CD14-positive monocyte (primary cell): ENCODE measurements at regions not wholly inside any gene's neighbourhood (a gene's known extent, or its start where the extent isn't known, plus 50 kb on each side); places are given as distances from the start of the nearest gene placed in this dataset.

Experiments used
- DNase-seq, 3 donors: peaks; one replicate each; pipeline ENCODE4 v3.0.0-alpha.2; 2011 to 2022
- H2AFZ ChIP-seq: 2 replicates; pipeline ENCODE4 v1.6.0; 2012; ENCODE audit warnings: mild to moderate bottlenecking, low read depth, low read length, inconsistent platforms; ENCODE audit not compliant: insufficient read depth, poor library complexity, severe bottlenecking
- H3K27ac ChIP-seq, 2 donors: 1 replicate in 1 of 2; 2 replicates in 1 of 2; pipeline ENCODE4 v1.5.1; 2012 to 2013; ENCODE audit warnings: low read length in 2 of 2, control low read depth in 1 of 2, inconsistent platforms in 1 of 2, low read depth in 1 of 2, mild to moderate bottlenecking in 1 of 2
- H3K27me3 ChIP-seq, 2 donors: one replicate each; pipeline versions ENCODE4 v1.6.0 to v1.6.1; 2011 to 2013; ENCODE audit warnings: low read length in 2 of 2; ENCODE audit not compliant: control insufficient read depth in 2 of 2, insufficient read depth in 2 of 2
- H3K36me3 ChIP-seq, 2 donors: replicated peaks in 1 of 2; 1 replicate in 1 of 2; 2 replicates in 1 of 2; pipeline versions ENCODE4 v1.5.1 to v1.6.1; 2012 to 2013; ENCODE audit warnings: low read length in 2 of 2, control low read depth in 1 of 2, inconsistent platforms in 1 of 2, mild to moderate bottlenecking in 1 of 2; ENCODE audit not compliant: insufficient read depth in 2 of 2, control insufficient read depth in 1 of 2
- H3K4me1 ChIP-seq, 2 donors: 1 replicate in 1 of 2; 2 replicates in 1 of 2; pipeline versions ENCODE4 v1.5.1 to v1.6.1; 2012 to 2013; ENCODE audit warnings: low read length in 2 of 2, control low read depth in 1 of 2, inconsistent platforms in 1 of 2, mild to moderate bottlenecking in 1 of 2, moderate library complexity in 1 of 2; ENCODE audit not compliant: insufficient read depth in 2 of 2, control insufficient read depth in 1 of 2
- H3K4me2 ChIP-seq: replicated peaks from 2 replicates; pipeline ENCODE3; 2012; ENCODE audit warnings: low read length, moderate library complexity, mild to moderate bottlenecking; ENCODE audit not compliant: poor library complexity, severe bottlenecking; ENCODE audit errors: extremely low read depth
- H3K4me3 ChIP-seq, 3 experiments: fragments of 200-600 bp in 1 of 3; sonication (generic) in 1 of 3; replicated peaks in 1 of 3; 1 replicate in 2 of 3; 2 replicates in 1 of 3; pipeline ENCODE4 v1.5.1; 2011 to 2013; ENCODE audit warnings: low read length in 3 of 3, mild to moderate bottlenecking in 3 of 3, control low read depth in 2 of 3, low read depth in 2 of 3, inconsistent platforms in 1 of 3, moderate library complexity in 1 of 3
- H3K79me2 ChIP-seq: 2 replicates; pipeline ENCODE4 v1.6.0; 2012; ENCODE audit warnings: mild to moderate bottlenecking, control low read depth, inconsistent platforms, low read length, moderate library complexity; ENCODE audit not compliant: insufficient read depth
- H3K9ac ChIP-seq: 2 replicates; pipeline ENCODE4 v1.6.0; 2017; ENCODE audit warnings: low read length, mild to moderate bottlenecking; ENCODE audit not compliant: insufficient read depth, poor library complexity, severe bottlenecking
- H3K9me3 ChIP-seq, 2 donors: replicated peaks in 1 of 2; 1 replicate in 1 of 2; 2 replicates in 1 of 2; pipeline versions ENCODE4 v1.5.1 to v1.6.1; 2012 to 2013; ENCODE audit warnings: low read length in 2 of 2, control low read depth in 1 of 2; ENCODE audit not compliant: control insufficient read depth in 1 of 2, insufficient read depth in 1 of 2
- H4K20me1 ChIP-seq: 2 replicates; pipeline ENCODE4 v1.6.0; 2012; ENCODE audit warnings: mild to moderate bottlenecking, low read length, control low read depth, moderate library complexity; ENCODE audit not compliant: insufficient read depth
- H3K27ac Mint-ChIP-seq, 7 donors: one replicate each; pipeline ENCODE4 v1.8.0; 2020; ENCODE audit warnings: mild to moderate bottlenecking in 7 of 7, mixed read lengths in 7 of 7, moderate library complexity in 6 of 7, inconsistent platforms in 2 of 7
- H3K27me3 Mint-ChIP-seq, 3 donors: one replicate each; pipeline ENCODE4 v1.8.0; 2021 to 2022; ENCODE audit warnings: low read depth in 3 of 3, mild to moderate bottlenecking in 3 of 3, mixed read lengths in 3 of 3, moderate library complexity in 3 of 3, inconsistent platforms in 1 of 3
- H3K36me3 Mint-ChIP-seq, 2 donors: one replicate each; pipeline ENCODE4 v1.8.0; 2020; ENCODE audit warnings: mixed read lengths in 2 of 2, inconsistent platforms in 1 of 2, mild to moderate bottlenecking in 1 of 2
- H3K4me1 Mint-ChIP-seq: one replicate; pipeline ENCODE4 v1.8.0; 2020; ENCODE audit warnings: mild to moderate bottlenecking, mixed read lengths
- H3K4me3 Mint-ChIP-seq, 2 donors: one replicate each; pipeline ENCODE4 v1.8.0; 2020; ENCODE audit warnings: mild to moderate bottlenecking in 2 of 2, mixed read lengths in 2 of 2, moderate library complexity in 1 of 2
- H3K9me3 Mint-ChIP-seq, 7 donors: one replicate each; pipeline ENCODE4 v1.8.0; 2020 to 2022; ENCODE audit warnings: mixed read lengths in 7 of 7, mild to moderate bottlenecking in 6 of 7, moderate library complexity in 6 of 7, inconsistent platforms in 2 of 7
- WGBS: methylation state at CpG from one replicate; pipeline ENCODE4 v1.1.5; 2013; ENCODE audit warnings: missing lambda C conversion rate; ENCODE audit not compliant: insufficient coverage; 5-methylcytosine and 5-hydroxymethylcytosine counted together
- intact Hi-C, 2 donors: fragments of 100-400 bp; cut with micrococcal nuclease; formaldehyde crosslinking; loops; one replicate each; pipeline versions ENCODE4 v1.15.0 to v1.15.1; 2023
- TF ChIP-seq, protein P1 (sequence below): fragments of 200-600 bp; IDR thresholded peaks from one replicate; pipeline ENCODE4 v1.8.0; 2022; ENCODE audit warnings: antibody characterized with exemption, mild to moderate bottlenecking

DNA sequence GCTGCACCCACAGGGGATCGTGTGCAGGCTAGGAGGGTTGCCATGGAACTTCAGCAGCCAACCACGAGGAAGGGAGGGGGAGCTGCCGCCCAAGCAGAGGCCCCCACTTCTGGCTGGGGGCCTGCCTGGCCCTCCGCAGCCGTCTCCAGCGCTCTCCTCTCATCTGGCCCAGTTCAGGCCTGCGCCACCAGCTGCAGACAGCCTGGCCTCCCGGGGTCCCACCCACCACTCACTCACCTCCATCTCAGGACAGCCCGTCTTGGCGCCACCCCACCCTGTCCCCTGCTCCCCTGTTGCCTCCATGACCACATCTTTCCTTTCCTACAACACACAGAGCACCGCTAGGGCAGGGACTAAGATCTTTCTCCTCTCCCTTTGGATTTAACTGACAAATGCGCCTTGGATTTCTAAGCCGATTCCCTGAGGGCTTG is 98.7 kb downstream of the ANKRD60 start:
- no peaks in the 10 kb centered on the region for H3K36me3 ChIP-seq
- H3K9me3 ChIP-seq, result peaks cover 0 to 5% of the 10 kb centered on the region in 2 donors
- Mint-ChIP-seq H3K27me3 (peaks cover 41 to 55% (median 44%) of the 10 kb centered on the region in 3 donors), H3K9me3 (peaks cover 0 to 11% (median 7%) of the 10 kb centered on the region in 7 donors), H3K27ac (no peak overlapping the region), H3K36me3 (no peaks in the 10 kb centered on the region), H3K4me3 (no peak overlapping the region), H3K4me1 (no peaks in the 10 kb centered on the region)
- H3K79me2 ChIP-seq, result no peaks in the 10 kb centered on the region
- no peak overlapping the region for H3K27ac ChIP-seq
- TF ChIP-seq, protein P1, sequence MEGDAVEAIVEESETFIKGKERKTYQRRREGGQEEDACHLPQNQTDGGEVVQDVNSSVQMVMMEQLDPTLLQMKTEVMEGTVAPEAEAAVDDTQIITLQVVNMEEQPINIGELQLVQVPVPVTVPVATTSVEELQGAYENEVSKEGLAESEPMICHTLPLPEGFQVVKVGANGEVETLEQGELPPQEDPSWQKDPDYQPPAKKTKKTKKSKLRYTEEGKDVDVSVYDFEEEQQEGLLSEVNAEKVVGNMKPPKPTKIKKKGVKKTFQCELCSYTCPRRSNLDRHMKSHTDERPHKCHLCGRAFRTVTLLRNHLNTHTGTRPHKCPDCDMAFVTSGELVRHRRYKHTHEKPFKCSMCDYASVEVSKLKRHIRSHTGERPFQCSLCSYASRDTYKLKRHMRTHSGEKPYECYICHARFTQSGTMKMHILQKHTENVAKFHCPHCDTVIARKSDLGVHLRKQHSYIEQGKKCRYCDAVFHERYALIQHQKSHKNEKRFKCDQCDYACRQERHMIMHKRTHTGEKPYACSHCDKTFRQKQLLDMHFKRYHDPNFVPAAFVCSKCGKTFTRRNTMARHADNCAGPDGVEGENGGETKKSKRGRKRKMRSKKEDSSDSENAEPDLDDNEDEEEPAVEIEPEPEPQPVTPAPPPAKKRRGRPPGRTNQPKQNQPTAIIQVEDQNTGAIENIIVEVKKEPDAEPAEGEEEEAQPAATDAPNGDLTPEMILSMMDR, result no peak
- no peak overlapping the region for H3K4me2 ChIP-seq
- intact Hi-C loops, result no loop called here
- no peaks in the 10 kb centered on the region for H3K4me1 ChIP-seq
- no peak overlapping the region for H2AFZ ChIP-seq
- peaks cover 17 to 51% of the 10 kb centered on the region in 2 donors for H3K27me3 ChIP-seq
- H3K4me3 ChIP-seq, result no peak overlapping the region
- H4K20me1 ChIP-seq, result no peaks in the 10 kb centered on the region
- no peak for DNase-seq
- H3K9ac ChIP-seq, result no peak overlapping the region
- WGBS, result 80% methylated on average over 12 of the region's 13 CpGs

GRCh38 chr20:58128635-58129625 is 99.5 kb downstream of the ANKRD60 start:
- Mint-ChIP-seq H3K4me1 (no peaks in the 10 kb centered on the region), H3K9me3 (peaks cover 0 to 14% (median 7%) of the 10 kb centered on the region in 7 donors), H3K27me3 (peaks cover 37 to 52% (median 40%) of the 10 kb centered on the region in 3 donors), H3K36me3 (no peaks in the 10 kb centered on the region), H3K27ac (no peak overlapping the region), H3K4me3 (no peak overlapping the region)
- intact Hi-C loops, result no loop called here
- peaks cover 0 to 5% of the 10 kb centered on the region in 2 donors for H3K9me3 ChIP-seq
- no peak overlapping the region for H2AFZ ChIP-seq
- no peaks in the 10 kb centered on the region for H3K36me3 ChIP-seq
- no peak overlapping the region for H3K27ac ChIP-seq
- H4K20me1 ChIP-seq, result no peaks in the 10 kb centered on the region
- H3K4me1 ChIP-seq, result no peaks in the 10 kb centered on the region
- DNase-seq, result no peak
- peaks cover 17 to 49% of the 10 kb centered on the region in 2 donors for H3K27me3 ChIP-seq
- no peak overlapping the region for H3K4me3 ChIP-seq
- TF ChIP-seq, protein P1, result no peak
- no peaks in the 10 kb centered on the region for H3K79me2 ChIP-seq
- H3K9ac ChIP-seq, result no peak overlapping the region
- H3K4me2 ChIP-seq, result no peak overlapping the region
- WGBS, result 91% methylated on average over 8 of the region's 14 CpGs
